Activated T-helper 1 cell treated with Interleukin-2 at 50 U/mL for 16 hours (primary cell): ENCODE measurements at regions not wholly inside any gene's neighbourhood (a gene's known extent, or its start where the extent isn't known, plus 50 kb on each side); places are given as distances from the start of the nearest gene placed in this dataset.

ENCODE experiments used
- DNase-seq: peaks from one replicate; pipeline ENCODE4 v3.0.0-alpha.2; 2020; ENCODE audit warnings: low read depth

DNA sequence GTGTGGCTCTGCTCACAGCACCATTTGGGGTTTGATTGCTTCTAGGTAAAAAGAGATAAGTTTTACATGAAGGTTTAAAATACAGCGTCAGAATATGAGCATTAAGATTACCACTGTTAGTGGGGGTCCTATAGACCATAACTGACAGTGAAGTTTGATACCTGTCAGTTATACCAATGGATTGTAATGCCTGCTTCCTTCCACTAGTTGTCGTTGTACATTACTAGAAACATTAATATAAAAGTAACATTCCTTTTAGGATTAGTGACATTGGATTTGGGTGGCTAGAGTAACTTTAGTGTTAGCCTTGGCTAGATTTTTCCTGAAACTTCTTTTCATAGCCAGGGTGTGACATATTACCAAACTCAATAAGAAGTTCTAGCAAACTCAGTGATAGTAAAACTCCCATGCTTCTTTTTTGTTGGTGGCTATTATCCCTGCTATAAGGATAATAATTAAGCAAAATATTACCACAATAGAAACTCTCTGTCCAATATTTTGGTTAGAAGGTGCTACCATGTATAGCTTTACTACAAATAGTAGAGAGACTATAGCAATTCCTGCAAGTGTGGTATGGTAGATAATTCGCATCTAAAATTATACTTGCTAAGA lies 57.1 kb downstream of the FAM181B start:
- no peak for DNase-seq

DNA sequence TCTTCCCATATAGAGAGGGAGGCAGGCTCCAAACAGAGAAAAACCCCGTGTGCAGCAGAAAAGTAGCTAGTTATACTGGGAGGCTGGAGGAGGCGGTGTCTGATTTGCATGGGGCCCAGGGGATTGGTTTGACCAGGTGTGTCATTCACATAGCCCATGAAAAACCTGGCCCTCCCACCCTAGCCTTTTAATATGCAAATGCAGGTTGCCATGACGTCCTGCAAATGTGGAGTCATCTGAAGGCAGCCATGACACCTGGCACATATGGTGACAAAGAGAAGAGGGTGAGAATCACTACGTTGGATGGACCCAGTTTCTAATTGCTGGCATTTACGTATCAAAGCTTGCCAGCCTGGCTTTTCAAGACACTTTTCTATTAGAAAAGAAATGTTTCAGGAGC lies 57.8 kb downstream of the FAM181B start:
- DNase-seq: no peak

DNA sequence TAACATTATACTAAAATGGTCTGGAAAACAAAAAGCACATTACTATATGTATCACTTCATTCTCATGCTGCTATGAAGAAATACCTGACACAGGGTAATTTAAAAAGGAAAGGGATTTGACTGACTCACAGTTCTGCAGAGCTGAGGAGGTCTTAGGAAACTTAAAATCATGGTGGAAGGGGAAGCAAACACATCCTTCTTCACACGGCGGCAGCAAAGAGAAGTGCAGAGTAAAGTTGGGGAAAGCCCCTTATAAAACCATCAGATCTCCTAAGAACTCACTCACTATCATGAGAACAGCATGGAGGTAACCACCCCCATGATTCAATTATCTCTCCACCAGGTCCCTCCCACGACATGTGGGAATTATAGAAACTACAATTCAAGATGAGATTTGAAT lies 60.0 kb downstream of the FAM181B start:
- no peak for DNase-seq

DNA sequence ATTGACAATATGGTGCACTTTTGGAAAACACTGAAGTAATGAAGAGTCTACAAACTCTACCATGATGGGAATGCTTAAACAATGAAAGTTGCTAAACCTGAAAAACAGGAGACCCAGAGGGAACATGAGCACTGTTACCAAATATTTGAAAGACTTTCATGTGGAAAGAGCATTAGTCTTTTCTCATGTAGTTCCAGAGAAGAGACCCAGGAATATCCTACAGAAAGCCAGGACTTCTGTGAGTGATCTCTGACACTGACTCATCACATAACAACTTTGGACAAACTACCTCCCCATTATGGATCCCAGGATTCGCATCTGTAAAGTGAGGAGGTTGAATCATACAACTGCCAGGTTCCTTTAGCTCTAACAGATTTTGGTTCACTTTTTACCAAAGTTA lies 62.2 kb downstream of the FAM181B start:
- DNase-seq: no peak

DNA sequence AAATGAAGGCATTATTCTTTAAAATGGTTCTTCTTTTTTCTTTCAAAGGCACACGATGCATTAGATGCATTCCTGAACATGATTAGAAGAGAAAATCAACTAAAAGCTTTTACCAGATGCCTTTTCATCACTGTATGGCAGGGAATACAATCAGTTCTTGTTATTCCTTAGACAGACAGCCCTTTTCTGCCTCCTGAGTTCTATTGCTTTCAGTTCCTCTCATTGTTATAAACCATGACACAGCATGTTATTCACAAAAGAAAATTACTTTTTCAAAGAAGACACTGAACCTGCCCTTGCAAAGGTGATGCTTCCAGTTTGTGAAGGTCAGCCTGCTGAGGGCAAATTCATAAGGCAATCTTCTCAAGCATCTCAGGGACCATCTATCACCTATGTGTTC lies 70.1 kb downstream of the FAM181B start:
- DNase-seq: no peak

DNA sequence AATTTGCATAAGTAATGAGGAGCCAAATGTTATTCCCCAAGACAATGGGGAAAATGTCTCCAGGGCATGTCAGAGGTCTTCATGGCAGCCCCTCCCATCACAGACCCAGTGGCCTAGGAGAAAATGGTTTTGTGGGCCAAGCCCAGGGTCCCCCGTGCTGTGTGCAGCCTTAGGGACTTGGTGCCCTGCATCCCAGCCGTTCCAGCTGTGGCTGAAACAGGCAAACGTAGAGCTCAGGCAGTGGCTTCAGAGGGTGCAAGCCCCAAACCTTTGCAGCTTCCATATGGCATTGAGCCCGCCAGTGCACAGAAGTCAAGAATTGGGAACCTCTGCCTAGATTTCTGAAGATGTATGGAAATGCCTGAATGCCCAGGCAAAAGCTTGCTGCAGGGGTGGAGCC lies 79.9 kb downstream of the FAM181B start:
- DNase-seq: no peak

DNA sequence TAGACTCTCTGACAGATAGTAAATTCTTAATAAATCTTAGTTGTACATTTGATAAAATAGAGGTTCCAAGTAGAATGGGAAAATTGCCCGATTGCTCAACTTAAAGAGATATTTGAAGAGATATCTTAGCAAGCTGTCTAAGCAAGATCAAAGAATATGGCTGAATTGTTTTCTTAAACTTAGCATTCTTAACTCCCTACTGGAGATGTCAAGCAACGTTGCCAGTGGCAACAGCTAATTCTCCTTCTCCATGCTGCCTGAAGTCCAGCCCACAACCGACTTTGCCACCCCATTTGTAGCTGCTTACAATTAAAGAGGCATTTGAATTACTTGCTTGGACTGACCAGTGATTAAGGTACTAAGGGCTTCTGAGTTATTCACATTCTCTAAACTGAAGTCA lies 94.4 kb downstream of the FAM181B start:
- no peak for DNase-seq

DNA sequence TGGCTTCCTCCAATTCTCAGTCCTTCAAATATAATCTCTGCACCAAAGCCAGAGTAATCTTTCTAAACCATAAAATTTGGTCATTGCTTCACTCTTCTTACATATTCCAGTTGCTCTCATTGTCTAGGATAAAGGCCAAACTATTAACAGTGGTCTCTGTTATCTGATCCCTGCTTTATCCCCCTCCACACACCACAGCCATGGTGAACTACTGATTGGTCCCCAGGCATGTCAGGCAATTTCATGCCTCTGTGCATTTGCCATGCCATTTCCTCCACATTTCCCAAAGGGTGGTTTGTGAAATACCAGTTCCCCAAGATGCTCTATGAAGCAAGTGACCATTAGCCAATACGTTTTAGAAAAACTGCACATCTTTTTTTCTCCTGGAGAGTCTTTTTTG lies 97.0 kb downstream of the FAM181B start:
- DNase-seq: no peak

DNA sequence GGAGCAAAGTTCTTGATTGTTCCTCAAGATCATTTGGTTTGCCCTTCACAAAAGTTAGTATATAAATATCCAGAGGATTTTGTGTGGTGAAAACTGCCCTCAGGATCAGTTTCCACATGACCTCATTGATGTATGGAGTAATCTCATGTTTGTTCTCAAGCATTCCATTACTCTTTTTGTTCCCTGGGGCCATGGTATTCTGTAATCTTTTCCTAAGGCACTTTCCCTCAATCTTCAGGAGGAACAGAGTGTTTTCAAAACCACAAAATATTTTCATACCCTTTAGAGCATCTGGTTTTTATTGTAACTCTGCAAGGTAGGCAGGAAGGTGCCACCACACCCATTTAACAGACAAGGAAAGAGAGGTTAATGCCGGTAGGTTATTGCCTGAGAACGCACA lies 99.6 kb downstream of the FAM181B start:
- no peak for DNase-seq

DNA sequence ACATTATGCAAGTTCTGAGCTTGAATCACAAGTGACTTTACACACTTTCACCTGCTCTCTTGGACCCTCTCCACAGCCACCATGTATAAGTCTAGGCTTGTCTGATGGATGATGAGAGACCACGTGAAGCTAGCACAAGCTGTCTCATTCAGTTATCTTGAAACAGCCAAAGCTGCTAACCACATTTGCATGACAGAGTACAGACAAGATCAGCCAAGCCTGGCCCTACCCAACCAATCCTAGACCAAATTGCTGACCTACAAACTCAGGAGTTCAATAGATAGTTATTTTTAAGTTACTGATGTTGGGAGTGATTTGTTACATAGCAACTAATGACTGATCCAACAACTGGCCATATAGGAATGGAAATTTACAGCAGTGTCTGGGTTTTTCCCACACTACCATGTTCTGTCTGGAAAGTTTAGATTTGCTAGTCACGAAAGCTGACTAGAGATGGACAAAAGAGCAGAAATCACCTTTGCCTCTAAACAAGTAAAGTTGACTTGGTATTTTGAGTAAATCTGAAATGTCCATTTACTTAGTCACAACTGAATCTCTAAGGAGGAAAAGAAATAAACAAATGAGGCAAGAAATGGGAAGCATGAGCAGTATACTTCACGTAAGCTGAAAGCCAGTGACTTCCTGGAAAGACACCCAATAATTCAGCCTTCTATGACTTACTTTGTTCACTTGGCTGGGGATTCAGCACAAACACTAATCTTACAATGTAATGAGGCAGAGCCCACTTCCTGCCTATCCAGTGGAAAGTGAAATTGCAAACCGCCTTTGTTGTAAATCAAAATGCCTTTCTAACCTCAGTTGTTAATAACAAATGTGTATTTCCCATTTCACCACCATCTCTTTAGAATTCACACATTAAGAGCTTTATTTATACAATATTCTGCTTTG lies 101.7 kb downstream of the FAM181B start:
- DNase-seq: no peak

DNA sequence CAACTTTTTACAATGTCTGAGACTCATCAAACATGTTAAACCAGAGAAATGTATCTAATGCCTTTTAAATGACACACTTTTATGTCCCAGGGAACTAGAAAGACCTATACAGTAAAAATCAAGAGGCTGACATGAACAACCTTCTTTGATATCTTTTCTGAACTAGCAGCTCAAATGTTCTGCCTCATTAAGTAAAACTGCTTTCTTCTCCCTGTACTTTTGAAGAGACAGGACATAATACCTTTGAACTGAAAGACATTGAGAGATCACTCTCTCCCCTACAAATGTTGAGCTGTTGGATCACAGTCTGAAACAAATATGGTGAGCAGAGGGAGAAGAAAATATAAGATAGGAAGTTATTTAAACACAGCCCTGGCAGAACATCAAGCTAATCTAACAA lies 123.0 kb downstream of the FAM181B start:
- DNase-seq: no peak

DNA sequence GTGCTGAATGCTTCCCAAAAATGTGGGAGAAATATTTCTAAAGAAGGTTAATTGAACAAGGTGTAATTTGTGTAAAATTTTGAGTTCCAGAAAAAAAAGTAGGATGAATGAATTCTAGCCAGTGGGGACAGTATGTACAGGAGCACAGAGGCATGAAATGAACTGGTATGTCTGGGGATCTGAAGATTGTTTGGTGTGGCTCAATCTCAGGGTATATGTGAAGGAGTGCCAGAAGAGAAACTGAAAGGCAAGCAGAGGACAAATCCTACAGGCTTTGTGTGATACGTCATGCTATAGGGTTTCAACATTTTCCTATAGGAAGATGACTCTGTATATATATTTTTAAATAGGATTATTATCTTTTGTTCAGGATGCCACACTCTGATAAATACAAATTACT lies 126.9 kb downstream of the FAM181B start:
- no peak for DNase-seq

DNA sequence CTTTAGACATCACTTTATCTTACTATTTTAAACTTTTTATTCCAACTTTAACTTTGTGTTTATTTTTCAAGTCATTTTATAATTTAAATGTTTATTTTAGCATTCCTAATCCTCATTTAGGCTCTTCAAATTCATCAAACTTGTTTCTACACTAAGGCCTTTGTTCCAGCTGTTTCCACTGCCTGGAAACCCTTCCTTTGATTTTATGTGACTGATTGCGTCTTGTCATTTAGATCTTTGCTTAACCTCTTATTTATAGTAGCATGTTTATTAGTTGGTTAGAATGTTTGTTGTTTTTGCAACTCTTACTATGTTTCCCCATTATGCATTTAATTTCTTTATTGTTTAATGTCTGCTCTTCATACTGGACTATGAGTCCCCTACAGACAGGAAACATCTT lies 132.0 kb downstream of the FAM181B start:
- no peak for DNase-seq

DNA sequence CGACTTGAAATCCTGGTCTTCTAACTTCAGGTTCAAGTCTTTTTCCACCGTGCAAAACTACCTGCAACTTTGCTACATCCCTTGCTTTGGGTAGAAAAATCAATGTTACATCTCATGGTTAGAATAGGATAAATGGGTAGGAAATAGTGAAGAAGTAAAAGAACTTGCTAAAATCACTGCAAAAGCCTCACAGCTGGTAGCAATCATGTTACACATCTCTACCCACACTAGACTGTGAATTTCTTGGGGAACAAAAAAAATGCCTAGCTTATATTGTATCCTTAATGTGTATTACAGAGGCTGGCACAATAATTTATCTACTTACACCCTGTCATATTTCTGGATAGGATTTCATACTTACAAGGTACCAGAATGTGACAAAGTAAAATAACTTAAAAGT lies 133.8 kb downstream of the FAM181B start:
- no peak for DNase-seq

DNA sequence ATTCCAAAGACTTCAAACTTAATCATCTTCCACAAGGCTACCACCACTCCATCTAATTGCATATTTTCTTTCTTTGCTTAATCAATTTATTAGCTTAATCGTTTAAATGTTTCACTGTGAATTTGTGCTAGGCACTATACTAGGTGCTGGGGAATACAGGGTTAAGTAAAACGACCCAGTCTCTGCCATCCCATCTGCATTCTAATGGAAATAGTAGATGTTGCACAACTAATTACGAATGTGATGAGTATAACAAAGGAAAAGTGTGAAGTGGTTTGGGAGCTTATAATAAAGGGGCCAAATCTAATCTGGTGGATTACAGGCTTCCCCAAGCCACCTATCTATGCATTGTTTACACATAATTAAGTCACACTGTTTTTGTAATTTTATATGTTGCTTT lies 147.1 kb downstream of the FAM181B start:
- no peak for DNase-seq

DNA sequence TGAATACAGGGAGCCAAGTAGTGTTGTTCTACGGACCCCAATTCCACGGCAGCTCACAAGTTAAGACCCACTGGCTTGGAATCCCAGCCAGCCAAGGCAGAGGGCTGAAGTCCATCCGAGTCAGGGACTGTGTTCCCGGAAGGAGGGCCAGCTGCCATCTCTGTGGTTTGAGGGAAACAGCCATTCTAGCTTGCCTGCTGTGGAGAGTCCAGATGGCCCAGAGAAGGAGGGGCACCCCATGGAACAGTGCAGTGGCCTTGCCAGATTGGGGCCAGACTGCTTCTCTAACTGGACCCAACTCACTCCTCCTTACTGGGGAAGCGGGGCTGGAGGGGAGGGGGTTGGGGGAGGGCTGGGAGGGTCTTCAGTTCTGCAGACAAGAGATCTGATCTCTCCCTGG lies 156.4 kb downstream of the FAM181B start:
- DNase-seq: no peak

DNA sequence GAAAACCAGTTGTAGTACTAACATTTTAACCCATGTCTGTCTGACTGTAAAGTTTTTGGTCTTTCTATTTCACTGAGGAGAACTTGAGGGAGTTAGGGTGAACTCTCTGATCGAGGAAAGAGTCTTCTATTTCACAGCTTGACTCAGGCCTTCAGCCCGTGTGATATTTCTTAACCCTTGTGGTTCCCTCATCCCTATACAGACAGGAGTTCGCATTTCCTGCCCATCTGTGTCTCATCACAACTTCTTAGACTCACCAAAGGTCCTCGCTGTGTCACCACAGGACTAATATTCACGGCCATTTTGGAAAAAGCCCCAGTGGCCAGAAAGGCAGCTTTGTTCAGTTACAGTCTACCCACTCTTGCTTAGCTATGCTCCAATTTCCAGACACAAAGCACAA lies 172.8 kb downstream of the FAM181B start:
- no peak for DNase-seq

DNA sequence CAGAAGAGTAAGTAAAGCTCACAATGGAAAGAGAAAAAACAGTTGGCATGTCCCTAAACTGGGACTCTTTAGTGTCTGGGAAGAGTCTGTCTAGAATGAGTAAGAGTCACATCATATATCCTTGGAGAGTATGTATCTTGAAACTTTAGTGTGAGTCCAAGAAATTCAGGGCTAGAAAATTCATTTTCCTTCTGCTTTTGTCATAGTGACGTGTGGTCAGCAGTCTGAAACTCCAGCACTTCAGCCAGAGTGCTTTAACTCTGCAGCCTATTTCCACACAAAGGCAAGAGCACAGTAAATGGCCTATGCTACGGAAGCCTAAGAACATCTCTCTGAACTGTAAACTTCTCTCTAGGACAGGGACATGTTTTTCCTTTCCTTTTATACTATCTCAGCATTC lies 174.1 kb downstream of the FAM181B start:
- no peak for DNase-seq

DNA sequence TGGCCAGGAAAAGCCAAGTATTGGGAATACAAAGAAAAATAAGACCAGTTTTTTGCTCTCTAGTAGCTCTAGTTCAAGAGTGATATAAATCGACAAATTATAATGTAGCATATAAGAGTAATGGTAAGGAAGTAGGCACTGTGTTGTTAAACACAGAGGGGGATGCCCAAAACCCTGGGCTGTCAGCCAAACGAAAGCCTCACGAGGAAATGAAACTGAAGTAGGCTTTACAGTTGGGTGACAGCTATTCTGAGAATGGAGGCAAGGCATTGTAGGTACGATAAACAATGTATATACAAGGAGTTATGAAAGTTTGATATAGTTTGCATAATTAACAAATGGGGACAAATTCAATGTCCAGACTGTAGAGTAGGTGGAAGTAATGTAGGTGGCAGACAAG lies 176.4 kb downstream of the FAM181B start:
- DNase-seq: no peak

DNA sequence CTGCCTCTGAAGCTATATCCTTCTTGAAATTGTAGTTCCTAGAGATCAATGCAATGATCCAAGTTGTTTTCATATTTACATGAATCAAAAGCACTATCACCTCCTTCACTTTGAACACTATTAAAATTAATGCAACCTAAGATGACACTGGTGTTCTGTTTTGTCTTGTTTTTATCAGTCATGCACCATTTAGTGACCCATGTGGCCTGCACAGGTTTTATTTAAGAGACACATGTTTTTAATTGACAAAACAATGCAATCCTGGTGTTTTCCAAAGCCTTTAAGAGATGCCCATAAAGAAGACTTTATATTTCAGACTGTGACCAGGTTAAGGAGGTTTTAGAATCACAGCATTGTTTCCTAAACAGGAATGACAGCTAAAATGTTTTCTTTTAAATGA lies 177.5 kb downstream of the FAM181B start:
- no peak for DNase-seq

DNA sequence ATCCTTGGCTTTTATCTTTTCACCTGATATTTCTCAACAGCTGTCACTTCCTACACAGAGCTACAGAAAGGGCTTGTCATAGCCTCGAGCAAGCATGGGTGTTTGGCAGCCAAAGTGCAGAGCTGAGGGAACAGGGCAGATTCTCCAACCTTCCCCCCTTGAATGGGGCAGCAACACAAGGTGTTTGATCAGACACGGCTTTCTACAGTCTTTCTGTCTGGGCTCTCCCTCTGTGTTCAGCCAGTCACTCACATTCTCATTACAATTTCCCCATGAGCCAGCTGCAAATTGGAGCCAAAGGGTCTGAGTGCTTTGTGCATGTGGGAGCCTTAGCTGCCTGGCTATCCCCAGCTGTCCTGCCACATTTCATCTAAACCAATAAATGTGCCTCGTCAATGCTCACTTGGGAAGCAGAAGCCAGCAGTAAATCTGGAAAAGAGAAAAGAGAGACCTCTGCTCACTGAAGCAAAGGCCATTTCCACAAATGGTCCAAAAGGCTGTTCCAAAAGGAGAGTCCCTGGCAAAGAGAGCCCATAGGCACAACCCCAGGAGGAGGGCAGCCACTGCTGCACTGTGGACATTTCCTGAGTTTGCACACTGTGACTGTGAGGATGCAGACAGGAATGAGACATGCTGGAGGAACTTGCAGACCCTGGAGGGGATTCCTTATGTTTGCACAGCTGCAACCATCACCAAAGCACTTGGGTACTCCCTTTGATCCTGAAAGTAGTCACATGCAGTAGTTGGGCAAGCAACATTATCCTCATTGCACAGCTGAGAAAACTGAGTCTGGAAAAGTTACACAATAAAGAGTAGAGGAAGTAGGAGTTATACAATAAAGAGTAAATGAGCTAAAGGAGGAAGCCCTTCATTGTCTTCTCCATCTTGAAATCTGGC lies 186.8 kb downstream of the FAM181B start:
- DNase-seq: no peak

DNA sequence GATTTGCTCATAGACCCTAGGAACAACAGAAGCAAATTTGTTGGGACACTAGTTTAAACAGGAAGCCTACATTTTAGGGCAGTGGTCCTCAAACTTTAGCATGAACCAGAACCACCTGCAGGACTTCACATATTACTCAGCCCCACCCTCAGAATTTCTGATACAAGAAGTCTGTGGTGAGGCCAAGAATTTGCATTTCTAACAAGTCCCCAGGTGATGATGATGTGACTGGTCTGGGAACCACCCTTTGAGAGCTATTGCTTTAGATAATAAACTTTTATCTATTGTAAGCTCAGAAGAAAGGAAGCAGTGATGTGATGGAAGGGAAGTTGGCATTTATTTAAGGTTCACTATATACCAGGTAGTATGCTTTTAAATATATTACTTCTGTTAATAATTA lies 194.0 kb downstream of the FAM181B start:
- no peak for DNase-seq

DNA sequence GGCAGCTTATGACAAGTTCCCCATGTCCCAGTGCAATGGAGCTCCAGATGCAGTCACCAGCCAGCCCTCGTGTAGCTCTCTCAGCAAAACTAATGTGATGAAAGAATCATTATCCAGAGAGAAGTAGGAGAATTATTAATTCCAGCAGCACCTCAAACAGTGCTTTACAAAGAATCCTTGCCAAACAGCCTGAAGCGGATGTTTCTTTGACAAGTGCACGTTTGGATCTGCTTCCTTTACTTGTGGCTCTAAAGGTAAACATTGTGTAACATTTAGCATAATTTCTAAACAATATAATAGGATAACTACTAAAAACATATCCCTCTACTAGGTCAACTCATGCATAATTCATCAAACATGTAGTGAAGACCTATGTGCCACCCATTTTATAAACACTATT lies 197.0 kb downstream of the FAM181B start:
- DNase-seq: no peak
